K562 (cell line): ENCODE measurements at regions not wholly inside any gene's neighbourhood (a gene's known extent, or its start where the extent isn't known, plus 50 kb on each side); places are given as distances from the start of the nearest gene placed in this dataset.

Experiments
- ATAC-seq: fragments of 200-7000 bp; cut with Tn5 transposase; 3 replicates; pipeline ENCODE4 v1.9.1; 2020; ENCODE audit warnings: moderate library complexity
- BruUV-seq: library from RNA; stranded (reverse); fragments of 400-500 nt; replicated peaks from 2 replicates; lab custom pipeline; 2021; lab: Mats Ljungman, UMichigan
- CTCF ChIA-PET: fragments of 300-600 bp; formaldehyde crosslinking; extraction: SDS; loops from one replicate; lab custom pipeline; 2021; ENCODE audit warnings: low intra/inter-chr PET ratio; lab: Yijun Ruan, JAX
- POLR2A ChIA-PET: fragments of 300-600, 350-650 bp; sonication (Branson Sonifier 250); formaldehyde crosslinking; extraction: SDS; loops from one replicate; lab custom pipeline; 2021; ENCODE audit warnings: antibody characterized with exemption, inconsistent platforms; lab: Yijun Ruan, JAX
- DNase-seq, 4 experiments: peaks; one replicate each; pipeline versions ENCODE4 v3.0.0 to v3.0.0-alpha.2; 2011 to 2018; ENCODE audit warnings: low spot score in 3 of 4, mixed read lengths in 3 of 4; ENCODE audit errors: extremely low read depth in 1 of 4
- FAIRE-seq: peaks from 2 replicates; lab custom pipeline; 2011; peaks lifted over from hg19 to GRCh38; lab: Jason Lieb, UNC
- H2AFZ ChIP-seq: 2 replicates; pipeline ENCODE4 v1.6.0; 2011; ENCODE audit warnings: low read depth, low read length, control low read depth, inconsistent platforms
- H3K27ac ChIP-seq: fragments of 200-600 bp; 3 replicates; pipeline ENCODE4 v1.8.0; 2011; ENCODE audit warnings: low read depth, mild to moderate bottlenecking, control low read depth, inconsistent platforms, low read length, moderate library complexity, mixed read lengths; ENCODE audit errors: extremely low read depth
- H3K27me3 ChIP-seq, 2 experiments: fragments of 300-600 bp in 1 of 2; 2 replicates in 1 of 2; 3 replicates in 1 of 2; pipeline versions ENCODE4 v1.6.0 to v1.8.0; 2011; ENCODE audit warnings: inconsistent platforms in 2 of 2, low read length in 2 of 2, mild to moderate bottlenecking in 1 of 2, mixed read lengths in 1 of 2, moderate library complexity in 1 of 2; ENCODE audit not compliant: control insufficient read depth in 2 of 2, insufficient read depth in 2 of 2
- H3K36me3 ChIP-seq: fragments of 300-600 bp; 3 replicates; pipeline ENCODE4 v1.8.0; 2011; ENCODE audit warnings: mild to moderate bottlenecking, low read length, inconsistent platforms; ENCODE audit not compliant: control insufficient read depth, insufficient read depth
- H3K4me1 ChIP-seq, 2 experiments: fragments of 200-600 bp in 1 of 2; replicated peaks in 1 of 2; 2 replicates in 1 of 2; 3 replicates in 1 of 2; pipeline versions ENCODE4 v1.5.1 to v1.8.0; 2011; ENCODE audit warnings: inconsistent platforms in 2 of 2, low read length in 2 of 2, mild to moderate bottlenecking in 1 of 2, mixed read lengths in 1 of 2, moderate library complexity in 1 of 2; ENCODE audit not compliant: control insufficient read depth in 2 of 2, insufficient read depth in 2 of 2
- H3K4me2 ChIP-seq: 2 replicates; pipeline ENCODE4 v1.6.1; 2011; ENCODE audit warnings: low read length, control low read depth, inconsistent platforms, mixed read lengths; ENCODE audit not compliant: insufficient read depth
- H3K4me3 ChIP-seq: fragments of 200-600 bp; sonication (generic), shearing (Covaris generic); 2 replicates; pipeline ENCODE4 v1.5.1; 2016; ENCODE audit warnings: control low read depth, inconsistent platforms
- H3K79me2 ChIP-seq: fragments of 200-600 bp; 3 replicates; pipeline ENCODE4 v1.8.0; 2011; ENCODE audit warnings: low read length, inconsistent platforms; ENCODE audit not compliant: control insufficient read depth, insufficient read depth
- H3K9ac ChIP-seq, 2 experiments: 2 replicates each; pipeline versions ENCODE4 v1.6.0 to v1.6.1; 2011; ENCODE audit warnings: low read depth in 2 of 2, low read length in 2 of 2, control low read depth in 1 of 2, inconsistent platforms in 1 of 2, mild to moderate bottlenecking in 1 of 2, mixed read lengths in 1 of 2; ENCODE audit not compliant: insufficient read depth in 1 of 2
- H3K9me1 ChIP-seq: one replicate; pipeline ENCODE4 v1.6.0; 2011; ENCODE audit warnings: inconsistent platforms, mild to moderate bottlenecking, low read length, moderate library complexity; ENCODE audit not compliant: control insufficient read depth, insufficient read depth
- H3K9me3 ChIP-seq: replicated peaks from 2 replicates; pipeline ENCODE4 v1.5.1; 2011; ENCODE audit warnings: low read depth, low read length, inconsistent platforms; ENCODE audit not compliant: control insufficient read depth, insufficient read depth
- H4K20me1 ChIP-seq: replicated peaks from 2 replicates; pipeline ENCODE4 v1.6.1; 2011; ENCODE audit warnings: low read length, inconsistent platforms, mixed read lengths; ENCODE audit not compliant: control insufficient read depth, insufficient read depth
- ASH1L ChIP-seq: fragments of 450-650 bp; IDR thresholded peaks from 2 replicates; pipeline ENCODE4 v1.6.1; 2018; ENCODE audit warnings: borderline replicate concordance, mild to moderate bottlenecking, low read depth; ENCODE audit not compliant: partially characterized antibody
- BRD9 ChIP-seq: fragments of 450-650 bp; IDR thresholded peaks from 2 replicates; pipeline ENCODE4 v1.6.1; 2018; ENCODE audit warnings: low read depth; ENCODE audit not compliant: partially characterized antibody
- C11orf30 ChIP-seq: fragments of 450-650 bp; IDR thresholded peaks from 2 replicates; pipeline ENCODE4 v1.6.1; 2016; ENCODE audit warnings: low read depth, mild to moderate bottlenecking
- ELF4 ChIP-seq: fragments of 450-650 bp; formaldehyde crosslinking; IDR thresholded peaks from 2 replicates; pipeline ENCODE4 v1.4.0; 2022; ENCODE audit warnings: missing genetic modification characterization
- FOXK1 ChIP-seq: sonication (generic); formaldehyde crosslinking; IDR thresholded peaks from 2 replicates; pipeline ENCODE4 v1.8.0; 2022; ENCODE audit warnings: missing genetic modification reagents, mild to moderate bottlenecking, borderline replicate concordance
- GABPB2 ChIP-seq: fragments of 250-450 bp; sonication (Bioruptor Pico); conservative IDR thresholded peaks from 2 replicates; pipeline ENCODE4 v1.5.1; 2021; ENCODE audit warnings: mild to moderate bottlenecking
- IFI16 ChIP-seq: fragments of 250-450 bp; sonication (Bioruptor Pico); IDR thresholded peaks from 2 replicates; pipeline ENCODE4 v2.1.2; 2022; ENCODE audit warnings: mild to moderate bottlenecking, inconsistent platforms
- KDM4B ChIP-seq, 2 experiments: fragments of 450-650 bp in 1 of 2; sonication (generic) in 1 of 2; IDR thresholded peaks; 2 replicates each; pipeline ENCODE4 v1.6.1; 2016 to 2017; ENCODE audit warnings: borderline replicate concordance in 2 of 2, antibody characterized with exemption in 1 of 2, low read depth in 1 of 2, mild to moderate bottlenecking in 1 of 2
- NR1H2 ChIP-seq: sonication (generic); formaldehyde crosslinking; IDR thresholded peaks from 2 replicates; pipeline ENCODE4 v1.4.0; 2020; ENCODE audit warnings: mild to moderate bottlenecking, missing genetic modification reagents
- NRF1 ChIP-seq, 2 experiments: fragments of 450-650 bp; IDR thresholded peaks in 1 of 2; conservative IDR thresholded peaks in 1 of 2; 2 replicates each; pipeline ENCODE4 v1.6.1; 2014; ENCODE audit warnings: mild to moderate bottlenecking in 2 of 2
- RB1 ChIP-seq: fragments of 450-650 bp; IDR thresholded peaks from 2 replicates; pipeline ENCODE4 v1.6.1; 2017; ENCODE audit warnings: low read depth, mild to moderate bottlenecking
- SUPT5H ChIP-seq: fragments of 450-650 bp; IDR thresholded peaks from 2 replicates; pipeline ENCODE4 v1.6.1; 2016
- TRIM24 ChIP-seq, 2 experiments: fragments of 450-650 bp; IDR thresholded peaks; 2 replicates each; pipeline ENCODE4 v1.6.1; 2016
- U2AF1 ChIP-seq: fragments of 200-400 bp; formaldehyde crosslinking; optimal IDR thresholded peaks from 2 replicates; pipeline ENCODE3; 2017; ENCODE audit warnings: mild to moderate bottlenecking, low read depth, low read length, moderate library complexity
- ZNF76 ChIP-seq: fragments of 250-450 bp; sonication (Bioruptor Pico); IDR thresholded peaks from 2 replicates; pipeline ENCODE4 v1.4.0; 2020; ENCODE audit warnings: mild to moderate bottlenecking, moderate library complexity, borderline replicate concordance
- WGBS: fragments of 100-300 bp; shearing (Covaris generic); methylation state at CpG from one replicate; pipeline ENCODE4 v1.1.6; 2016; ENCODE audit warnings: low coverage, mixed read lengths; ENCODE audit not compliant: insufficient coverage; ENCODE audit errors: missing lambda C conversion rate; 5-methylcytosine and 5-hydroxymethylcytosine counted together
- in situ Hi-C: fragments of 300-500 bp; cut with MboI; formaldehyde crosslinking; loops from 4 replicates; pipeline ENCODE4 v1.15.0; 2018; ENCODE audit warnings: inconsistent platforms, mixed read lengths
- intact Hi-C: fragments of 100-400 bp; cut with micrococcal nuclease; formaldehyde crosslinking; loops from 2 replicates; pipeline ENCODE4 v1.14.2; 2022
- TF ChIP-seq, protein P1 (sequence below), 2 experiments: fragments of 450-650 bp in 1 of 2; sonication (generic) in 1 of 2; formaldehyde crosslinking in 1 of 2; IDR thresholded peaks in 1 of 2; conservative IDR thresholded peaks in 1 of 2; 2 replicates each; pipeline versions ENCODE4 v1.6.1 to v1.8.1; 2016 to 2023; ENCODE audit warnings: mild to moderate bottlenecking in 2 of 2, moderate library complexity in 2 of 2, inconsistent platforms in 1 of 2, missing genetic modification reagents in 1 of 2
- TF ChIP-seq, protein P2 (sequence below): IDR thresholded peaks from 2 replicates; pipeline ENCODE4 v1.6.1; 2014; ENCODE audit warnings: antibody characterized with exemption
- TF ChIP-seq, protein P3 (sequence below): fragments of 250-450 bp; sonication (Bioruptor Pico); IDR thresholded peaks from 2 replicates; pipeline ENCODE4 v1.8.0; 2022; ENCODE audit warnings: inconsistent platforms, mild to moderate bottlenecking, moderate library complexity, borderline replicate concordance
- TF ChIP-seq, protein P4 (sequence below): fragments of 250-450 bp; sonication (Bioruptor Pico); IDR thresholded peaks from 2 replicates; pipeline ENCODE4 v1.6.1; 2021; ENCODE audit warnings: mild to moderate bottlenecking

DNA sequence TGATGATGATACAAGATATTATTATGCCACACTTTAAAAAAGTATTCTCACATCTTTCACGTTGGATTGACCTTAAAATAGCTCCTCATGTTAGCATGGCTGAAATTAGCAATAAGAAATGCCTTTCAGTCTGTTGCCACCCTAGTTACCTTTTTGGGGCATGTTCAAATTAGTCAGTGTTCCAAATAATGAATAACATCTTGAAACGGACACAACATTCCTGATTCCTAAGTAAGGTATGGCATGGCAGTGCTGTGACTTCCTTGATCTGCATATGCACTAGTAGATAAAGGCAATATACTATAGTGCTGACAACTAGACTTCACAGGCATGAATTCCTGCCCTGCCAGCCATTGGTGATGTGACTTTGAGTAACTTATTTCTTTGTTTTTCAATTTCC is 914.5 kb downstream of the METTL15 start:
- Histone ChIP-seq H3K79me2 (no peaks in the 10 kb centered on the region), H3K27ac (no peak overlapping the region), H3K9me1 (no peaks in the 10 kb centered on the region), H2AFZ (no peak overlapping the region), H3K4me1 (no peaks in the 10 kb centered on the region), H3K36me3 (no peaks in the 10 kb centered on the region), H3K4me3 (no peak overlapping the region), H3K27me3 (no peaks in the 10 kb centered on the region), H3K9me3 (no peaks in the 10 kb centered on the region; the same call in 1 of the 2 replicates), H3K9ac (no peak overlapping the region), H3K4me2 (no peak overlapping the region), H4K20me1 (no peaks in the 10 kb centered on the region)
- POLR2A ChIA-PET: no interaction called here
- CTCF ChIA-PET: no interaction called here
- ATAC-seq: no peak
- 0% methylated on average over 2 of the region's 2 CpGs for WGBS
- in situ Hi-C loops (no loop called here), intact Hi-C loops (no loop called here)
- FAIRE-seq: no peak
- TF ChIP-seq NR1H2 (CRISPR knock-in tag): no peak
- TF ChIP-seq FOXK1: no peak
- no peak for TF ChIP-seq NRF1 (conservative IDR thresholded peaks at IDR 0.05 in 1 of 2, IDR thresholded peaks at IDR 0.05 in 1 of 2)
- no peak for TF ChIP-seq BRD9
- TF ChIP-seq U2AF1: no peak
- TF ChIP-seq GABPB2 (CRISPR knock-in tag): no peak
- no peak for TF ChIP-seq ASH1L
- TF ChIP-seq, protein P1, sequence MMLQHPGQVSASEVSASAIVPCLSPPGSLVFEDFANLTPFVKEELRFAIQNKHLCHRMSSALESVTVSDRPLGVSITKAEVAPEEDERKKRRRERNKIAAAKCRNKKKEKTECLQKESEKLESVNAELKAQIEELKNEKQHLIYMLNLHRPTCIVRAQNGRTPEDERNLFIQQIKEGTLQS (IDR thresholded peaks at IDR 0.05): no peak
- TF ChIP-seq, protein P1 (CRISPR knock-in tag; conservative IDR thresholded peaks at IDR 0.05): no peak
- TF ChIP-seq SUPT5H: no peak
- no peak for TF ChIP-seq ELF4 (CRISPR knock-in tag)
- TF ChIP-seq, protein P2, sequence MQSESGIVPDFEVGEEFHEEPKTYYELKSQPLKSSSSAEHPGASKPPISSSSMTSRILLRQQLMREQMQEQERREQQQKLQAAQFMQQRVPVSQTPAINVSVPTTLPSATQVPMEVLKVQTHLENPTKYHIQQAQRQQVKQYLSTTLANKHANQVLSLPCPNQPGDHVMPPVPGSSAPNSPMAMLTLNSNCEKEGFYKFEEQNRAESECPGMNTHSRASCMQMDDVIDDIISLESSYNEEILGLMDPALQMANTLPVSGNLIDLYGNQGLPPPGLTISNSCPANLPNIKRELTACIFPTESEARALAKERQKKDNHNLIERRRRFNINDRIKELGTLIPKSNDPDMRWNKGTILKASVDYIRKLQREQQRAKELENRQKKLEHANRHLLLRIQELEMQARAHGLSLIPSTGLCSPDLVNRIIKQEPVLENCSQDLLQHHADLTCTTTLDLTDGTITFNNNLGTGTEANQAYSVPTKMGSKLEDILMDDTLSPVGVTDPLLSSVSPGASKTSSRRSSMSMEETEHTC: no peak
- no peak for TF ChIP-seq KDM4B (IDR thresholded peaks at IDR 0.05; ENCODE audit: borderline replicate concordance in 2 of 2, low read depth in 1 of 2)
- TF ChIP-seq IFI16: no peak
- no peak for TF ChIP-seq RB1
- TF ChIP-seq C11orf30: no peak
- TF ChIP-seq, protein P3, sequence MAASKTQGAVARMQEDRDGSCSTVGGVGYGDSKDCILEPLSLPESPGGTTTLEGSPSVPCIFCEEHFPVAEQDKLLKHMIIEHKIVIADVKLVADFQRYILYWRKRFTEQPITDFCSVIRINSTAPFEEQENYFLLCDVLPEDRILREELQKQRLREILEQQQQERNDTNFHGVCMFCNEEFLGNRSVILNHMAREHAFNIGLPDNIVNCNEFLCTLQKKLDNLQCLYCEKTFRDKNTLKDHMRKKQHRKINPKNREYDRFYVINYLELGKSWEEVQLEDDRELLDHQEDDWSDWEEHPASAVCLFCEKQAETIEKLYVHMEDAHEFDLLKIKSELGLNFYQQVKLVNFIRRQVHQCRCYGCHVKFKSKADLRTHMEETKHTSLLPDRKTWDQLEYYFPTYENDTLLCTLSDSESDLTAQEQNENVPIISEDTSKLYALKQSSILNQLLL: no peak
- no peak for TF ChIP-seq ZNF76 (CRISPR knock-in tag)
- no peak for TF ChIP-seq TRIM24 (IDR thresholded peaks at IDR 0.05)
- TF ChIP-seq, protein P4, sequence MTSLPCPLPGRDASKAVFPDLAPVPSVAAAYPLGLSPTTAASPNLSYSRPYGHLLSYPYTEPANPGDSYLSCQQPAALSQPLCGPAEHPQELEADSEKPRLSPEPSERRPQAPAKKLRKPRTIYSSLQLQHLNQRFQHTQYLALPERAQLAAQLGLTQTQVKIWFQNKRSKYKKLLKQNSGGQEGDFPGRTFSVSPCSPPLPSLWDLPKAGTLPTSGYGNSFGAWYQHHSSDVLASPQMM (CRISPR knock-in tag): no peak
- no peak for DNase-seq
- BruUV-seq: no TSS peak
